ENCODE measurements at regions not wholly inside any gene's neighbourhood (a gene's known extent, or its start where the extent isn't known, plus 50 kb on each side); places are given as distances from the start of the nearest gene placed in this dataset.
"Not testable (repeated sequence)": the region's sequence is repeated elsewhere in the genome, so short reads cannot be mapped to it uniquely, and the experiment has no call there.

DNA sequence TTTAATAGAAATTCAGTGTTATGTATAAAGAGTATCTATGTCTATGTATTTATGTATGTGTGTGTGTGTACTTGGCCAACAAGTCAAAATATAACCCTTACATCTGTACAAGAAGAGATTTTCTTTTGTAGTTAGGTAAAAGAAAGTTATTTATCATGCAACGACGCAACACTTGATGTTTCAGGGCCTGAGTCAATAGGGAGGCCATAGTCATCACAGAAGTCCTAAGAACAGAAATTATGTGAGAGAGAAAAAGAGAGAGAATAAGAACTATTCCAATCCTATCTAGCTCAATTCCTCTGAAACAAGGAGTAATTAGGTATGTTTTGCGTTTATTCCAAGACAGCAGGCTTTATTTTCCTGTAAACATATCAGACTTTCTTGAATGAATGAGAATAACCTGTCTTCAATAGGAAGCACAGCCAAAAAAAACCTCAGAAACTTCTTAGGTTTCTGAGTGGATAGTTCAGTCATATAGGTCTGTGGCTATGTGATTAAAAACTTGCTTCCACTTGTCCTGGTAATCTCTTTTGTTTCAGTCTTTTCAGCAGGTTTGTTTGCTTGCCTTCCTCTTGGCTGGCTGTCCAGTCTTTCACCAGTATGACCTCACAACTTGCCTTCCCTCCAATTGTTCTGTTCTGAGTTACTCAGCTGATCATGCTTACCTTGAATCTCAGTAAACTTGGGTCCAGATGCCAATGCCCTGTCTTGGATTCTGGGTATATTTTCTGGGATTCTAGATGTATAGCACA lies 382.4 kb upstream of the GBE1 start:
- DNase-seq: no peak

DNA sequence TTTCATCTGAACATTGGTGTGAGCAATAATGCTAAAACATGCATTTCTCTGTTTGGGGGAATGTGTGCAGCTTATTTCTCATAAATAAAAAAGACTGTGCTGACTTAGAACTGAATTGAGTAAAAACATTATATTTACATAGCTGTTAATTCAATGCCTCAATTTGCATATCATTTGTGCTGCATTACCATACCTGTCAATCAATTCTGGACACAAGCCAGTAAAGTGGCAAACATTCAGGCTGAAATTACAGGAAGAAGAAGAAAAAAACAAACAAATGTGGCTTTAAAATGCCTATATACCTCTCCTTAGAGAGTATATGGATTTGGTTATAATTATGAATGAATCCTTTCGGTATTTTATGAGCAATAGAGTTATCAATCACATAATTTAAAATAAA lies 380.1 kb upstream of the GBE1 start:
- DNase-seq: no peak

DNA sequence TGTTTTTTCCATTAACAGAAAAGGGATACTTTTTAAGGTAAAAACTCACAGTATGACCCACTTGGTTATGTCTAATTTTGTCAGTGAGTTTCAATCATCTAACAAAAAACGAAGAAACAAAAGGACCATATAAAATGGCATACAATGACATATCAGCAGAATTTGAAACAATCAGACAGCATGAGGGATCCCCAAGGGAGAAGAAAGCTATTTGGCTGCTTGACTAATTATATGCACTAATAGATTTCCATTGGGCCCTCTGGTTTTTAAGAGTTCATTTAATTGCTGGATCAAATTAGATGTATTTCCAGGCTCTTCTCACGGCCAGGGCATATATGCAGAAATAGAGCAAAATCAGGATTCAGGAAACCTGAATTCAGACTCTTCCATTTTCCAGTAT lies 376.4 kb upstream of the GBE1 start:
- DNase-seq: no peak

DNA sequence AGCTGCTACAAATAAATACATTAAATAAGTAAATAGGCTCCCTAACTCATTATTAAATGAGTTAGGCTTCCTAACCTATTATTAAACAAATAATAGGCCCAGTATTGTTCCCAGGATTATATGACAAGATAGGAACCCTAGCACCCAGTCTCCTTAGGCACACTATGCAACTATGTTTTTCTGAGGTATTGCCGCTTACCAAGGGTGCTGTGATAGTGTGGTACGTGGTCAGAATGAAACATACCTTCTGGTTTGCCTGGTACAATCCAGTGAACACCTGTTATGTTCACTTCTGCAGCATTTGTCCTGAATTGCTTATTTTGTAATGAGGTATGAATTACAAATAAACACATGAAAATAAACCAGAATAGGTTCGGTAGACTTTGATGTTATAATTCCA lies 375.6 kb upstream of the GBE1 start:
- no peak for DNase-seq

DNA sequence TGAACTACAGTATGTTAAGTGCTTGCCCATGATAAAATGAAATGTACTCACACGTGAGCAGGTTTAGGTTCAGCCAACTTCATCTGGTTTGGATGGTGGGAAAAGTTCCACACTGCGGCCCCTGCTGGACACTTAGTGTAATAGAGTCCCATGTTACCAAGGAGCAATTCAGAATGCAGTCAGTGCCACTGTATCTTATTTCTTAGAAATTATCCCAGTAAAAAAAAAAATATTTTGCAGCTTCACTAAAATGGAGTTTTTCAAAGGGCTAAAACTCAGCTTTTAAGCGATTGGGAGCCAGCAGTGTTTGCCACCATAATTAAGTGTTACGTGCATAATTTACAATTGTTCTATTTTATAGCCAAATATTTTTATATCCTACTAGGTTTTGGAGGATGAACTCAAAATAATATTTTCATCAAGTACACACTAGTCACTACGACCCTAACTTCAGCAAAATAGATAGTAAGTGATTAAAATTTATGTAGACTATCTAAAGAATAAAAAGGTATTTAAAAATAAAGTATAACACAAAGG lies 371.7 kb upstream of the GBE1 start:
- DNase-seq: peak; percentile 32

DNA sequence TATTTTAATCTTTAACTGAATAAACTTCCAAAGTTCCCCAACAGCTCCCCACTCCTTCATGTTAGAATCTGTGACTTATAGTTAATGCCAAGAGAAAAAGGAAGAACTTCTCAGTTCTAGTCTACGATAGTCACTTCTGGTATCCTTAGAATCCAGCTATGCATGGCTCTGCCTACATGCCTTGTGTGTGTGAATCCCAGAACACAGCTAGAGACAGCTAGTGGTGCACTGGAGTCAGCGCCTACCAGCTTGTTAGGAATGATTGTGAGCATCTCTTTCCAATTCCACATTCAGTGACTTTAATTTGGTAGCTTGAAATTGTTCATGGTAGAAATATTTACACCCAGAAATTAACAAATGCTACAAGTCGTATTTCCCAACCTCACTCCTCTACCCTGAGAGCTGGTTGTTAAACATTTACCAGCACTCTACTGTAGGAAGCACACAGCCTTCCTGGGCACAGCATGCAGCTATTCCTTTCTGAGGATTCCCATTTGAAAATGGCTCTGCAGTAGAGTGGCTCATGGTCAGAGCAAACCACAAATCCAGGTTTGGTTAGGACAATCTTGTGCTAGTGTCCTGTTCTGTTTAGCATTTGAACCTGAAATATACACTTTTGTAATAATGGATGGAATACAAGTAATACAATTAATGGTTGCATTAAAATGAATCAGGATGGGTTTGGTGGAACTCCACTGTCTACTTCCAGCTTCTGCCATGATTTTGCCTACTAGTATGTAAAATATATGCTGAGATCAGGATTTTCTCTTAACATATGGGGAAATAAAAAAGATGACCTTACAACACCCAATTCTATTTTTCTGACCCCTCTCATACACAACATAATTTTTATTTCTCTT lies 371.0 kb upstream of the GBE1 start:
- no peak for DNase-seq

DNA sequence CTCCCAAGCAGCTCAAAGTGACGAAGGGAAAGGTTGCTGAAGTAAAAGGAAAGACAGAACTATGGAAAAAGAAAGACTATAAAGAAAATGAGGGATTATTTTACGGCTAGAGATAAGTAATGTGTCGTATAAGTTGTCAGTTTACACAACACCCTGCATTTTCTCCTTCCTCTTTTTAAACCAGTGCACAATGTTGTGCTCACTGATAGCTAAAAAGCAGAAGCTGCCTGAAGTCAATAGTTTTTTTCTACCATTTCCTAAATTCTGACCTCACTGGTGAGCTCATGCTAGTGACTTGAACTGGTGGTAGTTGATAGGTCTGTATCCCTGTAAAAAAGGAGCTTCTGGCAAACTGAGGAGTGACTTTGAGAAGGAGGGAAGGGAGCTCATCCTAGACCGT lies 368.6 kb upstream of the GBE1 start:
- no peak for DNase-seq

DNA sequence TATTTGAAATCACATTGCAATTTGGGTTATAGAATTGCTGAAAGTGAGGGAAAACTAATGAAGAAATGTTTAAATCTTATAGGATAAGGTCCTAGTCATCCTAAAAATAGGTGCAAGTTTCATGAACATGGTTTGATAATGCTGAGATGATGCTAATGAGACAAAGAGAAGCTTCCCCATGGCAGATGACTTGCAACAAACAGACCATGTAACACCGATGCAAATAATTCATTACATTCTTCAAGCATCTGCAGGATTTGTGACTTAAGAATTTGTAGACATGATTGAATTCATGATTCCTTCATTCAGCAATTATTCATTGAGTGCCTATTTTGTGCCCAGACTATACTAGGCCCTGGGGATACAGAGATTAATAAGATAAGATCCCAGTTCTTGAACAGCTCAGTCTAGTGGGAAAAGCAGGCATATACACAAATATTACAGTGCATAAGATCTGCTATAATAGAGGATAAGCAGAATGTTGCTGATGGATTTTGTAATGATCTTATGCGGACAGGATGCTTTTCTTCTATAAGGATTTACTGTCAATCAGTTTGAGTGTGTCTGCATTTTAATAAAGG lies 367.9 kb upstream of the GBE1 start:
- DNase-seq: no peak

DNA sequence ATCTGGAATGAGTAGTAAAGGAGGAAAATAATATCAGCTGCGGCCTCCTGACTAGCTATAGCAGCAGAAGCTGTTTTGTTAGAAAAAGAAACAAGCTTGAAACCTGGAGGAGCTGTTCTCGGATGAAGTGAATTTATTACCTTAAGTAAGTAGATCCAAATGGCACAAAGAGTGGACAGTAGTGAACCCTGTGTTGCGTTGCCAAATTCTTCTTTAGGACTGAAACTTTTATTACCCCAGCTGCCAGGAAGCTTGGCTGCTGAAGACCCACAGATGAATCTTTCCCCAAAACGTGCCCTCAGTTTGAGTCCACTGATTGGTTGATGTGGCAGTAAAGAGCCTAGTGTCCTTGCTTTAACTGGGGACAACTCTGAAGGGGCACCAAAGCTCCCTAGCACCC lies 366.8 kb upstream of the GBE1 start:
- no peak for DNase-seq

DNA sequence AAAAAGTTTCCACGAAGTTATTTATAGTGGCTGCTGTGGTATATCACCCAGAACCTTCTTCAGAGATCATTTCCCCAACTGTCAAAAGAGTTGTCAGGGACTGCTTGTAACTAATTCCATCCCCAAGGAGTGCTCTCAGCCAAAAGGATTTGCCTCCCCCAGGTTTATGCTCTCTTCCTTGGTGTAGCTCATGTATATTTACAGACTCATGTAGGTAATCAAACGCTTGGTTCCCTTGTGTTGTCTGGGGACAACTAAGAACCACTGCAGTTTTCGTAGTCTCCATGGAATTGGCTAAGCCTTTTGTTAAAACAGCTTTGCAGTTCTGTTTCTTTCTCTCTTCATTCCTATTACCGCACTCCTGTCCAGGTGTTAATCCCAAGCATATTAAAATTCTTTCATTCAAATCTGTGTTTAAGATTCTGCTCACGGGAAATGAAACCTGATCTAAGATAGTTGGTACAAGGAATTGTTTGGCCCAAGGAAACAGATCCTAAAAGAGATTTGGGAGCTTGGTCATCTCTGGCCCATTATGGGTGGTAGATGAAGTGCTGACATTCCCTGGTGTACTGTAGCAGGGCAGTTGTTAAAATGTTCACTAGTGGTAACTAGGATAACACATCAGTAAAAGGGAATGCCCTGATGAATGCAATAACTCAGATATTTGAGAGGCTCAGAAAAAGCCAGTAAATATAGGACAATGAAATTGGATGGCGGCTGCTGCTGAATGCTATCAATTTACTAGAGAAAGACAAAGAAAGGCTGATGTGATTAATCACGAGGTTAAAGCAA lies 361.3 kb upstream of the GBE1 start:
- DNase-seq: no peak

DNA sequence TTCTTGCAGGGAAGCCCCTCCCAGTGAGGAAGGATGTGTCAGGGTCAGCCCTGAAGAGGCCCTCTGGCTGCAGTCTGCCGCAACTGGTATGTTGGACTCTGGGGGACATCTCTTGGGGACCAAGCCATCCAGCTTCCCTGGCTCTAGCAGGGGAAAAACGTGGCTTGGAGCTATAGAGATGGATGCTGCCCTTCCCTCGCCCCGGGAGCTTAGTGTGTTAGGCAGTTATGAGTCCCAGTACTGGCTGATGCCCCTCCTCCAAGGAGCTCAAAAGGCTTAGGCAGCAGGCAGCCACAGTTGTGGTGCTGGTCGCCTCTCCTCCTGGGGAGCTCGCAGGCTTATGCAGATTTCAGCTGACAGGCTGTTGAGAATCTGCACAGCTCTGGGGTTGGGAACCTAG lies 353.1 kb upstream of the GBE1 start:
- no peak for DNase-seq

DNA sequence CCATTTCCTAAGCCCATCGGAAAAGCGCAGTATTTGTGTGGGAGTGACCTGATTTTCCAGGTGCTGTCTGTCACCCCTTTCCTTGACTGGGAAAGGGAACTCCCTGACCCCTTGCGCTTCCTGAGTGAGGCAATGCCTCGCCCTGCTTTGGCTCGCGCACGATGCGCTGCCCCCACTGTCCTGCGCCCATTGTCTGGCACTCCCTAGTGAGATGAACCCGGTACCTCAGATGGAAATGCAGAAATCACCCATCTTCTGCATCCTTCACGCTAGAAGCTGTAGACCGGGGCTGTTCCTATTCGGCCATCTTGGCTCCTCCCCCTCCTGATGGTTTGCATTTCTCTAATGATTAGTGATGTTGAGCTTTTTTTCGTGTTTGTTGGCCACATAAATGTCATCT lies 349.3 kb upstream of the GBE1 start:
- DNase-seq: not testable (repeated sequence)

DNA sequence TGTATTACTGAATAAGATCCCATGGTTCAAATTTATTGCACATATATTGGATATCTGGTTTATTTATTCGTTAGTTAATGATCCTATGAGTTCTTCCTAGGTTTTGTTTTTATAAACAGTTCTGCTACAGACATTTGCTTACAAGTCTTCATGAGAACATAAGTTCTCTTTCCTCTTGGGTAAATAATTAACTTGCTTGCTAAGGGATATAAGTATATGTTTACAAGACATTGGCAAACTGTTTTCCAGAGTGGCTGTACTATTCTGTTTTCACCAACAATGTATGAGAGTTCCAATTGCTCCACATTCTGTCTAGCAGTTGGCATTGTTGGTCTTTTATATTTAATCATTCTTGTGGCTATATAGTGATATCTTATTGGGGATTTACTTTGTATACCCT lies 341.8 kb upstream of the GBE1 start:
- no peak for DNase-seq

DNA sequence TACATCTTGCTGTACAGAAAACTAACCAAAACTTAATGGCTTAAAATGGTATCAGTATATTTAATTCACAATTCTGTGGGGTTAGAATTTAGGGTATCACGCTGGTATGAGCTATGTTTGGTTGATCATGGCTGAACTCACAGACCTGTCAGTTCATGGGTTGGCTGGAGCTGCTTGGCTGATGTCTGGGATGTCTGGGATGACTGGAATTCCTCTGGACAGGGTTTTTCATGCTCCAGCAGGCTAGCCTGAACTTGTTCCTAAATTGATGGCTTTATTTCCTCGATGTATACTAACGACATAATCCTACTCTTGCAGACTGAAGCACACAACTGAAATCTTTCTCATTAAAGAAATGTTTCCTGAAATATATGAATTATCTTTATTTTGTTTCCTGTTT lies 338.9 kb upstream of the GBE1 start:
- no peak for DNase-seq

DNA sequence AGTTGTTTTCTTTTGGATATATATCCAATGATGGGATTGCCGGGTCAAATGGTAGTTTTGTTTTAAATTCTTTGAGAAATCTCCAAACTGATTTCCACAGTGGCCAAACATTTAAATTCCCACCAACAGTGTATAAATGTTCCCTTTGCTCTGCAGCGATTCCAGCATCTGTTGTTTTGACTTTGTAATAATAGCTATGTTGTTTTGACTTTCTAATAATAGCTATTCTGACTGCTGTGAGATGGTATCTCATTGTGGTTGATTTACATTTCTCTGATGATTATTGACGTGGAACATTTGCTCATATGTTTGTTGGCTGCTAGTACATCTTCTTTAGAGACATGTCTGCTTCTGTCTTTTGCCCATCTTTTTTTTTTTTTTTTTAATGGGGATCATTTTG lies 332.2 kb upstream of the GBE1 start:
- DNase-seq: no peak

DNA sequence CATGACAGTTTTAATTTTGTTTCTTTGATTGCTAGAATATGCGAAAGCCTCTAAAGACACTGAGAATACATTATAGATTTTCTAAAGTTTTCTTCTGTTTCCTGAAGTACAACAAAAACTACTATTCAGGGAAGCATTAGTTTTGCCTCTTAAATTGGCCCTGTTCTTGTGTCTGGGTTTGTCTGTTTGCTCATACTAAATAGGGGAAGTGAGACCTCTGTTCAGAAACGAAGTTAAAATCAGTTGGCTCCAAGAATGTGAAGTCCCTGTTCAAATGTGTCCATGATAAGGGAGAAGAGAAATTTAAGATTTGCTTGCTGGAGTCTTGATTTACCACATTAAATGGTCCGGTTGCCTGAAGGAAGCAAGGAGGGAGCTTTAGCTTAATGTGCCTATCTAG lies 327.3 kb upstream of the GBE1 start:
- DNase-seq: no peak

DNA sequence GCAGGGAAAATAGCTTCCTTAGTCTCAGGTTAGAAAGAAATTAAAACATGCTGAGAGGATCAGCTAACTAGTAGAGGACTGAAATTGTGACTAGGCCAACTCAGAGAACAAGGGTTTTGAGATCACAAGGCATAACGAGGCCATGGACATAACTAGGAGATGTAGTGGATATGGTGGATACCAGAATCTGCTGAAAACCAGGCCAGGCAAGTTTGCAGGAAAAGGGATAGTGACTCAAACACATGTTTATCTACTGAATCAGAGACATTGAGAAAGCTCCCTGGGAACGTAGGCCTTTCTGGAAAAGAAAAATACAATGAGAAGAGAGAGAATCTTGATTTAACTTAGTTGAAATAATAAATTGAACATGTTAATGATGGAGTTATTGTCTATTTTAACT lies 326.5 kb upstream of the GBE1 start:
- DNase-seq: no peak

DNA sequence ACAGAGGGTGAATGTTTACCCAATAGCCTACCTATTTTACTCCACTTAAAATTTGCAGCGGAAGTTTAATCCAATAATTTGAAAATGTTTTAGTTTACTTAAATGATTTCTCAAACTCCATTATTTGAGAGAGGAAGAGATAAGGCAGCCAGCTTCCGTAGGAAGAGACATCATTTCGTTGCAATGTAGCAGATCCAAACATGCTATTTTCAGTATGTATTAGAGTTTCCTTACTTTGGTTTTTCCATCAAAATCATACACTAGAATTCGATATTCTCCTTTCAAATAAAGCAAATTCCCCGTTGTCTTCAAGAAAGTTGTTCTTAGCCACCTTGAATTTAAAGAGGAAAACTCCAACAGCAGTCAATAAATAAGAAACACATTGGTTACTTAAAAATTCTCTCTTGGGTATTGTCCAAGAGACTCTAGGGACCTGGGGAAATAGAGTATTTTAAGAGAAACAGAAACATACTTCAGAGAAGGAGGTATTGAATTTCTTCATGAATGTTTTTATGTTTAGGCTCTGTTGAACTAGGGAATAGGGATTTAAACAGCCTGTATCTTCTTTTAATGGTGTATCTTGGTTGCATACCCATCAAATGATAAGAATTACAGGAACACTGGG lies 324.5 kb upstream of the GBE1 start:
- no peak for DNase-seq

DNA sequence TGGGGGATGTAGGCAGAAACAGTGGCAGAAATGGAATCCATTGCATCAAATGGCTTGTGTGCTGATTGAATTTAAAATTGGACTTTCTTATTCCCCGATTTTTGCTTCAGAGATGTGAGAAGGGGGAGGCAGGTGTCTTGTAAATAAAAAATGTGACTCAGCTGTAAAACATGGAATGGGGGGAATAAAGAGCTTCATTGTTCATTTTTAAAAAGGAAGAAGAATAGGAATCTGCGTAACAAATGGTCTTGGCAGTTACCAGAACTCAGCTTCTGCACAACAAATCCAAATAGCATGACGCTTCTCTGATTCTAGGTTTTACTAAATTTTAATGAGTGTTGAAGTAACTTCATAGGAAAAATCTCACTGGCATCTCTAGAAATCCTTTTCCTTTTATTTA lies 323.9 kb upstream of the GBE1 start:
- no peak for DNase-seq

DNA sequence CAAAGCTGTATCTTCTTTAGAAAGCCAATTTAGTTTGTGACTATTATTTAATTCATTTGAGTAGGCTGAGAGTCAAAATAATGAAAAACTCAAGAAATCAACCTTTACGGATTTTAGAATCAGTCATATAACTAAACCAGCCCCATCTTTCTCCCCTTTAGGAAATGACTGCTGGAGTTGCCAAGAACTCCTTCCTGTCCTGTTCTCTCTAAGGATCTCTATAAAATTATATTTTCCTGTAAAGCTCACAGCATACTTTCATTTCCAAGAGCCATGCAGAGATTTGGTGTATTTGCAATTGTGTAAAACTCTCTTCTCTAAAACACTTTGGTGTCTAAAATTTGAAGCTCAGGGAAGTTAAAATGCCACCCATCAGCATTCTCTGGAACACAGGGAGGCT lies 323.4 kb upstream of the GBE1 start:
- DNase-seq: no peak

DNA sequence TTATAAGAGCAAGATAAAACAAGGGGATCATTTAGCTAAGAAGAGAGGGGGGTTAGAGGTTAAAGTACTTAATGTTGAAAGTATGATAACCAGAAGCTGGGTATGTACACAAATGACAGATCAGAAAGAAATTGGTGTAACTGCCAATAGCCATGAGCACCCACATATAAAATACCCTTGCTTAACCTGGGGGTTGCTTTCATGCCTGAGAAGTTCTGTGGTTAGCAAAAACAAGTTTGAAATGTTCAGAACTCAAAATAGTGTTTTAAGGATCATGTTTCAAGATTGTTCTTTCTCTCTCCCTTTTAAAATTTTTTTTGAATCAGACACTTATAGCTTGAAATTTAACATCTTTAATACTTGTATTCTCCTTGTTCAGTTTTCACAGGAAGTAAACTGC lies 321.4 kb upstream of the GBE1 start:
- no peak for DNase-seq

DNA sequence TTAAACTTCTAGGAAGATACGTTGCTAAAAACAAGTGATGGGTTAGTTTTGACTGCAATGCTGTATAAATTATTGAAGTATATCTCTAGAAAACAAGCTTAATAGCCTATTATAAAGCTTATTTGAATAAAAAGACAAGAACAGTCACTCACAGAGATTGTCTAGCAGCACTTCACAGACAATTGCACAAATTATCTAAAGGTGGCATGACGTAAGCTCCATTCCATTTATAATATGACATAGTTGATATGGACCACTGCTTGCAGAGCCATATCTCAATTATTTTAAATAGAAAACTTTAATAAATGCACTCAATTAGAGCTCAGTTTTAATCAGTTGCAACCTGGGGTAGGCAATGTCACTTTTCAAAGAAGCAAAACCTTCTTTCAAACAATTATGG lies 319.9 kb upstream of the GBE1 start:
- DNase-seq: no peak

DNA sequence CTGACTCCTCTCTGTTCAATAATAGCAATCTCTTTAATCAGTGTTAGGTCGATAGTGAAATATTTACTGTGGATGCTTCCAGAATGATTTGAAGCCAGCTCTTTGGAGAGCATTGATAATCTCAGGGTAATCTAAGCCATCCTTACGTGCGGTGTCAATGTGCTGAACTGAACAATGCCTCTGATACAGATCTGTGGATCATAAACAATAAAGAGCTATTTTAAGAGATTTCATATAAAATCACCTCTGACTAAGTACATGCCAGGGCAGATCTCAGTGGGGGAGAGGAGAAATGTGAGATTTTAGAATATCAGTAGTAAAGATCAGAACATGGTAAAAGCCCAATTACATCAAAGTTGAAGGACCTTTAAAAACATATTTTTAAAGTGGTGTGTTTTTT lies 319.3 kb upstream of the GBE1 start:
- DNase-seq: no peak
